ENCODE measurements at regions not wholly inside any gene's neighbourhood (a gene's known extent, or its start where the extent isn't known, plus 50 kb on each side); places are given as distances from the start of the nearest gene placed in this dataset.

GRCh38 chr10:9807846-9808245 lies 1209.8 kb upstream of the CELF2 start:
- H3K4me3 ChIP-seq (replicated peaks; ENCODE audit: low read depth, low read length), result no peak overlapping the region
- no peak for DNase-seq (ENCODE audit: extremely low read depth, low read depth)
- TF ChIP-seq, protein P1, sequence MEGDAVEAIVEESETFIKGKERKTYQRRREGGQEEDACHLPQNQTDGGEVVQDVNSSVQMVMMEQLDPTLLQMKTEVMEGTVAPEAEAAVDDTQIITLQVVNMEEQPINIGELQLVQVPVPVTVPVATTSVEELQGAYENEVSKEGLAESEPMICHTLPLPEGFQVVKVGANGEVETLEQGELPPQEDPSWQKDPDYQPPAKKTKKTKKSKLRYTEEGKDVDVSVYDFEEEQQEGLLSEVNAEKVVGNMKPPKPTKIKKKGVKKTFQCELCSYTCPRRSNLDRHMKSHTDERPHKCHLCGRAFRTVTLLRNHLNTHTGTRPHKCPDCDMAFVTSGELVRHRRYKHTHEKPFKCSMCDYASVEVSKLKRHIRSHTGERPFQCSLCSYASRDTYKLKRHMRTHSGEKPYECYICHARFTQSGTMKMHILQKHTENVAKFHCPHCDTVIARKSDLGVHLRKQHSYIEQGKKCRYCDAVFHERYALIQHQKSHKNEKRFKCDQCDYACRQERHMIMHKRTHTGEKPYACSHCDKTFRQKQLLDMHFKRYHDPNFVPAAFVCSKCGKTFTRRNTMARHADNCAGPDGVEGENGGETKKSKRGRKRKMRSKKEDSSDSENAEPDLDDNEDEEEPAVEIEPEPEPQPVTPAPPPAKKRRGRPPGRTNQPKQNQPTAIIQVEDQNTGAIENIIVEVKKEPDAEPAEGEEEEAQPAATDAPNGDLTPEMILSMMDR (IDR thresholded peaks at IDR 0.05; ENCODE audit: low read depth, low read length, missing control alignments), result no peak

DNA sequence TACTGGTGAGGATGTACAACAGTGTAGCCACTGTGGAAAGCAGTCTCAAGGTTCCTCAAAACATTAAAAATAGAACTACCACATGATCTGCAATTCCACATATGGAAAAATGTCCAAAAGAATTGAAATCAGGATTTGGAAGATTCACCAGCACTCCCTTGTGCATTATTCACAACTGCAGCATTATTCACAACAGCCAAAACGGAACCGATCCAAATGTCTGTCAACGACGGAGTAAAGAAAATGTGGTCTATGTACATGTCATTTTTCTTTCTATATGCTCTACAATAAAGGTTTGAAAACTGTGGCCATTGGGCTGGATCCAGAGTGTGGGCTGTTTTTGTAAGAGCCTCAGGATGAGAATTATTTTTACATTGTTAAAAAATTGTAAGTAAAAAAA lies 1206.1 kb upstream of the CELF2 start:
- no peak overlapping the region for H3K4me3 ChIP-seq (replicated peaks; ENCODE audit: low read depth, low read length)
- TF ChIP-seq, protein P1 (IDR thresholded peaks at IDR 0.05; ENCODE audit: low read depth, low read length, missing control alignments), result no peak
- DNase-seq (ENCODE audit: extremely low read depth, low read depth), result no peak

DNA sequence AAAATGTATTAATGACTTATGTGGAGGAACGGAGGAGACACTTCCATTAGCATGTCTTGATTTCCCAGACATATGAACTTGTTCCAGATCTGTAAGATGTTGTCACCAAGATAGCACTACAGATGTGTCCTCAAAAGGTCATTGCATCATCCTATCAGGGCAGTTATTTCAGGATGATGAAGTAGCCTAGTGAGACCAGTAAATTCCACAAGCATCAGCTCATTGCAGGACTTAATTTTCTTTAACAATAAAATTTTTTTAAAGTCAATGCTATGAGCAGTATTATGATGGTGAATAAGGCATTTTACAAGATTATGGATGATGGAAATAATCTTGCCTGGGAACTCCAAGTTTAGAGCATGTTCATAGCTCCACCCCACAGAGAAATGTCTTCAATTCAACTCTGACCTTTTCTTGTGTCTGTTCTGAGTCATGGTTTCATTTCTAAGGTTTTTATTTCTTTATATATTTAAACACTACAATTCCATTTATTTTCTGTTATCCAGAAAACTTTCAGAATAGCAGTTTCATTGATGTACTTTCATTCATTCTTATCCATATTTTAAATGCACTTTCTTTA lies 1203.3 kb upstream of the CELF2 start:
- DNase-seq (ENCODE audit: extremely low read depth, low read depth), result no peak
- H3K4me3 ChIP-seq (replicated peaks; ENCODE audit: low read depth, low read length), result no peak overlapping the region
- TF ChIP-seq, protein P1 (IDR thresholded peaks at IDR 0.05; ENCODE audit: low read depth, low read length, missing control alignments), result no peak

GRCh38 chr10:9819756-9820494 lies 1197.7 kb upstream of the CELF2 start:
- H3K4me3 ChIP-seq (replicated peaks; ENCODE audit: low read depth, low read length), result no peak overlapping the region
- TF ChIP-seq, protein P1 (IDR thresholded peaks at IDR 0.05; ENCODE audit: low read depth, low read length, missing control alignments), result no peak
- DNase-seq (ENCODE audit: extremely low read depth, low read depth), result no peak

- no peak overlapping the region for H3K4me3 ChIP-seq (replicated peaks; ENCODE audit: low read depth, low read length)
- DNase-seq (ENCODE audit: extremely low read depth, low read depth), result no peak
- TF ChIP-seq, protein P1 (IDR thresholded peaks at IDR 0.05; ENCODE audit: low read depth, low read length, missing control alignments), result no peak
Observed at GRCh38 chr10:9823268-9823930, 1194.3 kb upstream of the CELF2 start.

DNA sequence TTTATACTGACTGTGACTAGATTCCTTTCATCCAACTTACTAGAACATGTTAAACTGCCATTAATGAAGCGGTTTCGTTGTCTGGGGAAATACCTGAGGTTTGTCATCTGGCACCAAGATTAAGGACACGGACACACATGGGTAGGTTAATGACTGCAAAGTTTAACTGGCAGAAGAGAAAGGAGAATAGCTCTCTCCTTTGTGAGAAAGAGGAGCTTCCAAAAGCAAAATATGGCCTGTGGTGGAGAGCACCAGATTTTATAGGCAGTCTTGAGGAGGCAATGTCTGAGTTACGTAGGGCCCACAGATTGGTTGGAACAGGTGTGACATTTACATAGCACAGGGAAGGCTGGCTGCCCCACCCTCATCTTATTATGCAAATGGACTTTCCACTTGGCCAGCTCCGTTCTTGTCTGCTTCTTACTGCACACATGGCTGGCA lies 1193.0 kb upstream of the CELF2 start:
- TF ChIP-seq, protein P1 (IDR thresholded peaks at IDR 0.05; ENCODE audit: low read depth, low read length, missing control alignments), result no peak
- no peak overlapping the region for H3K4me3 ChIP-seq (replicated peaks; ENCODE audit: low read depth, low read length)
- DNase-seq (ENCODE audit: extremely low read depth, low read depth), result no peak
